H1 (cell line): ENCODE measurements at regions not wholly inside any gene's neighbourhood (a gene's known extent, or its start where the extent isn't known, plus 50 kb on each side); places are given as distances from the start of the nearest gene placed in this dataset.

ENCODE experiments used
- CTCF ChIA-PET: fragments of 300-600 bp; sonication (Branson Sonifier 250); formaldehyde crosslinking; loops from one replicate; lab custom pipeline; 2021; ENCODE audit not compliant: partially characterized antibody; lab: Charles Lee
- POLR2A ChIA-PET: fragments of 300-600 bp; sonication (Branson Sonifier 250); formaldehyde crosslinking; loops from one replicate; lab custom pipeline; 2021; ENCODE audit warnings: inconsistent platforms; ENCODE audit not compliant: partially characterized antibody; lab: Charles Lee
- DNase-seq, 2 experiments: peaks; one replicate each; pipeline versions ENCODE4 v3.0.0 to v3.0.0-alpha.2; 2010 to 2022; ENCODE audit warnings: low spot score in 2 of 2, low read depth in 1 of 2, mixed read lengths in 1 of 2
- FAIRE-seq: peaks from 2 replicates; lab custom pipeline; 2011; peaks lifted over from hg19 to GRCh38; lab: Jason Lieb, UNC
- H2AFZ ChIP-seq: 2 replicates; pipeline ENCODE4 v1.8.1; 2012; ENCODE audit warnings: low read length, inconsistent platforms
- H2AK5ac ChIP-seq: 2 replicates; pipeline ENCODE4 v1.6.1; 2013; ENCODE audit warnings: low read depth, low read length
- H2BK120ac ChIP-seq: replicated peaks from 2 replicates; pipeline ENCODE3; 2013; ENCODE audit warnings: low read depth, low read length, inconsistent platforms
- H2BK12ac ChIP-seq: 2 replicates; pipeline ENCODE4 v1.6.1; 2013; ENCODE audit warnings: low read depth, low read length
- H2BK15ac ChIP-seq: 2 replicates; pipeline ENCODE4 v1.6.1; 2013; ENCODE audit warnings: low read length
- H2BK20ac ChIP-seq: 2 replicates; pipeline ENCODE4 v1.6.1; 2013; ENCODE audit warnings: low read length
- H2BK5ac ChIP-seq: 2 replicates; pipeline ENCODE4 v1.6.1; 2013; ENCODE audit warnings: low read depth, low read length
- H3K14ac ChIP-seq: 2 replicates; pipeline ENCODE4 v1.6.1; 2013; ENCODE audit warnings: inconsistent platforms; ENCODE audit not compliant: insufficient read length
- H3K18ac ChIP-seq: 2 replicates; pipeline ENCODE4 v1.6.1; 2013; ENCODE audit warnings: low read length; ENCODE audit errors: extremely low read depth
- H3K23ac ChIP-seq: 2 replicates; pipeline ENCODE4 v1.6.1; 2013; ENCODE audit warnings: inconsistent platforms; ENCODE audit not compliant: insufficient read length
- H3K23me2 ChIP-seq: 2 replicates; pipeline ENCODE4 v1.6.1; 2013; ENCODE audit warnings: low read depth, low read length
- H3K27ac ChIP-seq: 2 replicates; pipeline ENCODE4 v1.6.1; 2011; ENCODE audit warnings: low read depth, low read length, inconsistent platforms
- H3K27me3 ChIP-seq, 4 experiments: replicated peaks in 1 of 4; 1 replicate in 1 of 4; 2 replicates in 3 of 4; pipeline versions ENCODE4 v1.6.1 to v1.8.1; 2011 to 2013; ENCODE audit warnings: low read length in 3 of 4, mild to moderate bottlenecking in 3 of 4, inconsistent platforms in 2 of 4, mixed read lengths in 2 of 4, moderate library complexity in 1 of 4; ENCODE audit not compliant: control insufficient read depth in 3 of 4, insufficient read depth in 3 of 4; ENCODE audit errors: extremely low read depth in 1 of 4
- H3K36me3 ChIP-seq, 4 experiments: 2 replicates each; pipeline versions ENCODE4 v1.6.1 to v1.8.1; 2011 to 2013; ENCODE audit warnings: mild to moderate bottlenecking in 4 of 4, low read length in 3 of 4, moderate library complexity in 2 of 4, control low read depth in 1 of 4, inconsistent platforms in 1 of 4; ENCODE audit not compliant: insufficient read depth in 4 of 4, control insufficient read depth in 2 of 4
- H3K4ac ChIP-seq: replicated peaks from 2 replicates; pipeline ENCODE3; 2013; ENCODE audit warnings: low read length, low read depth, mixed read lengths, inconsistent platforms; ENCODE audit not compliant: insufficient read length
- H3K4me1 ChIP-seq, 4 experiments: replicated peaks in 1 of 4; 1 replicate in 1 of 4; 2 replicates in 3 of 4; pipeline versions ENCODE4 v1.6.1 to v1.8.1; 2011 to 2013; ENCODE audit warnings: low read length in 3 of 4, inconsistent platforms in 2 of 4, mixed read lengths in 1 of 4; ENCODE audit not compliant: insufficient read depth in 4 of 4, control insufficient read depth in 3 of 4
- H3K4me2 ChIP-seq, 2 experiments: 2 replicates each; pipeline versions ENCODE4 v1.6.1 to v1.8.1; 2011 to 2013; ENCODE audit warnings: low read depth in 2 of 2, low read length in 2 of 2, control low read depth in 1 of 2, inconsistent platforms in 1 of 2, mild to moderate bottlenecking in 1 of 2; ENCODE audit not compliant: insufficient read depth in 1 of 2
- H3K4me3 ChIP-seq, 4 experiments: fragments of 200-600, 300-600 bp in 1 of 4; sonication (generic), shearing (Covaris generic), sonication (Bioruptor Twin) in 1 of 4; 2 replicates each; pipeline versions ENCODE4 v1.5.1 to v1.8.1; 2011 to 2016; ENCODE audit warnings: low read length in 4 of 4, low read depth in 3 of 4, control low read depth in 2 of 4, inconsistent platforms in 2 of 4, mild to moderate bottlenecking in 2 of 4, mixed read lengths in 1 of 4, moderate library complexity in 1 of 4; ENCODE audit not compliant: insufficient read depth in 2 of 4; ENCODE audit errors: extremely low read depth in 1 of 4
- H3K56ac ChIP-seq: replicated peaks from 2 replicates; pipeline ENCODE3; 2013; ENCODE audit warnings: low read depth, mild to moderate bottlenecking, mixed read lengths, low read length, inconsistent platforms; ENCODE audit not compliant: insufficient read length
- H3K79me1 ChIP-seq: 2 replicates; pipeline ENCODE4 v1.6.1; 2013; ENCODE audit warnings: low read depth, low read length, control low read depth
- H3K79me2 ChIP-seq, 2 experiments: 2 replicates each; pipeline versions ENCODE4 v1.6.1 to v1.8.1; 2012 to 2013; ENCODE audit warnings: low read length in 2 of 2, mild to moderate bottlenecking in 2 of 2, inconsistent platforms in 1 of 2; ENCODE audit not compliant: insufficient read depth in 2 of 2, control insufficient read depth in 1 of 2
- H3K9ac ChIP-seq, 4 experiments: replicated peaks in 1 of 4; 1 replicate in 1 of 4; 2 replicates in 3 of 4; pipeline versions ENCODE4 v1.6.1 to v1.8.1; 2011 to 2013; ENCODE audit warnings: low read depth in 3 of 4, low read length in 3 of 4, control low read depth in 2 of 4, mild to moderate bottlenecking in 2 of 4, moderate library complexity in 2 of 4, inconsistent platforms in 1 of 4; ENCODE audit errors: extremely low read depth in 1 of 4
- H3K9me3 ChIP-seq, 2 experiments: 2 replicates each; pipeline versions ENCODE4 v1.6.1 to v1.8.1; 2012 to 2013; ENCODE audit warnings: mild to moderate bottlenecking in 2 of 2, moderate library complexity in 2 of 2, control low read depth in 1 of 2, inconsistent platforms in 1 of 2, low read depth in 1 of 2, low read length in 1 of 2, mixed read lengths in 1 of 2; ENCODE audit not compliant: insufficient read depth in 2 of 2
- H4K20me1 ChIP-seq, 2 experiments: replicated peaks in 1 of 2; 2 replicates each; pipeline versions ENCODE3 to v1.8.1; 2011 to 2013; ENCODE audit warnings: inconsistent platforms in 2 of 2, low read length in 2 of 2, mild to moderate bottlenecking in 1 of 2; ENCODE audit not compliant: insufficient read depth in 2 of 2, control insufficient read depth in 1 of 2
- H4K5ac ChIP-seq: 2 replicates; pipeline ENCODE4 v1.6.1; 2013; ENCODE audit warnings: low read length, low read depth, mixed read lengths, inconsistent platforms; ENCODE audit not compliant: insufficient read length
- H4K8ac ChIP-seq: 2 replicates; pipeline ENCODE4 v1.8.0; 2013; ENCODE audit warnings: mild to moderate bottlenecking, moderate library complexity, low read length, inconsistent platforms; ENCODE audit not compliant: insufficient read depth; ENCODE audit errors: extremely low read depth
- H4K91ac ChIP-seq: replicated peaks from 2 replicates; pipeline ENCODE3; 2013; ENCODE audit warnings: low read length, mixed read lengths, inconsistent platforms; ENCODE audit not compliant: insufficient read length
- CTCF ChIP-seq, 3 experiments: IDR thresholded peaks; 1 replicate in 2 of 3; 2 replicates in 1 of 3; pipeline versions ENCODE4 v1.5.1 to v1.6.1; 2011; ENCODE audit warnings: low read length in 3 of 3, mild to moderate bottlenecking in 3 of 3, inconsistent platforms in 2 of 3, low read depth in 1 of 3, moderate library complexity in 1 of 3; ENCODE audit not compliant: insufficient read depth in 1 of 3; ENCODE audit errors: control extremely low read depth in 1 of 3
- RAD21 ChIP-seq, 2 experiments: IDR thresholded peaks in 1 of 2; conservative IDR thresholded peaks in 1 of 2; 2 replicates each; pipeline ENCODE4 v1.6.1; 2011; ENCODE audit warnings: low read depth in 2 of 2, low read length in 2 of 2, improper control_type of control experiment in 1 of 2, inconsistent platforms in 1 of 2, mild to moderate bottlenecking in 1 of 2, moderate library complexity in 1 of 2
- SAP30 ChIP-seq: fragments of 300-600 bp; sonication (generic); IDR thresholded peaks from 2 replicates; pipeline ENCODE4 v1.7.1; 2012; ENCODE audit warnings: low read length, moderate library complexity, mild to moderate bottlenecking, inconsistent platforms; ENCODE audit not compliant: insufficient read depth, insufficient replicate concordance
- WGBS, 2 experiments: shearing (Covaris generic) in 1 of 2; methylation state at CpG; one replicate each; pipeline versions ENCODE4 v1.1.6 to v1.1.7; 2013 to 2015; ENCODE audit warnings: low lambda C conversion rate in 2 of 2, mixed read lengths in 2 of 2, inconsistent platforms in 1 of 2, low coverage in 1 of 2, missing lambda C conversion rate in 1 of 2; ENCODE audit not compliant: insufficient replicate concordance in 2 of 2, insufficient coverage in 1 of 2, insufficient read length in 1 of 2; ENCODE audit errors: extremely low coverage in 1 of 2, missing lambda C conversion rate in 1 of 2; 5-methylcytosine and 5-hydroxymethylcytosine counted together

- H4K8ac ChIP-seq: no peak overlapping the region
- CTCF ChIA-PET: interaction anchor here (0.5 to 2.5 kb wide), 16 partner anchors 10 to 381 kb away, joined by 3 to 12 read pairs (median 4); no protein-coding TSS in a partner anchor
- H3K4ac ChIP-seq: no peak overlapping the region
- H4K91ac ChIP-seq: no peak overlapping the region
- no peak overlapping the region for H2BK120ac ChIP-seq
- H3K18ac ChIP-seq: no peak overlapping the region
- H3K14ac ChIP-seq: no peak overlapping the region
- H3K4me1 ChIP-seq: peaks cover 0 to 2% (median 1%) of the 10 kb centered on the region in 4 experiments; a peak in 2 of 7 replicates
- H4K20me1 ChIP-seq: no peaks in the 10 kb centered on the region
- H2AFZ ChIP-seq: peak overlapping the region; percentile 88
- no peak overlapping the region for H2BK15ac ChIP-seq
- no peaks in the 10 kb centered on the region for H3K9me3 ChIP-seq
- H3K36me3 ChIP-seq: no peaks in the 10 kb centered on the region
- H3K27me3 ChIP-seq: no peaks in the 10 kb centered on the region
- H3K23me2 ChIP-seq: no peaks in the 10 kb centered on the region
- no peak overlapping the region for H3K9ac ChIP-seq
- peak in 1 of 2 experiments; percentile 23; a peak in 1 of 4 replicates for TF ChIP-seq RAD21 (IDR thresholded peaks at IDR 0.05 in 1 of 2, conservative IDR thresholded peaks at IDR 0.05 in 1 of 2; ENCODE audit: low read depth in 2 of 2, low read length in 2 of 2)
- no peak for TF ChIP-seq SAP30
- peak in 1 of 3 experiments; percentile 38; a peak in 1 of 4 replicates for TF ChIP-seq CTCF (IDR thresholded peaks at IDR 0.05; ENCODE audit: control extremely low read depth in 1 of 3, insufficient read depth in 1 of 3, low read depth in 1 of 3, low read length in 3 of 3)
- no peaks in the 10 kb centered on the region for H3K79me2 ChIP-seq
- no peak overlapping the region for H2BK5ac ChIP-seq
- no peak overlapping the region for H2AK5ac ChIP-seq
- H3K27ac ChIP-seq: no peak overlapping the region
- POLR2A ChIA-PET: no interaction called here
- no peak overlapping the region for H3K4me3 ChIP-seq
- no peak overlapping the region for H2BK12ac ChIP-seq
- no peak overlapping the region for H3K4me2 ChIP-seq
- H3K79me1 ChIP-seq: no peaks in the 10 kb centered on the region
- no peak overlapping the region for H4K5ac ChIP-seq
- H3K23ac ChIP-seq: no peak overlapping the region
- 94% methylated on average over 3 of the region's 3 CpGs; no CpG with 5 or more reads in 1 of the 2 experiments for WGBS, 2 experiments
- H3K56ac ChIP-seq: no peak overlapping the region
- no peak overlapping the region for H2BK20ac ChIP-seq
- DNase-seq (no peak), FAIRE-seq (no peak)
Observed at GRCh38 chr4:27716693-27717430, 856.2 kb downstream of the STIM2 start.
